Embryonic facial prominence (tissue), 1 donor: ENCODE measurements at regions not wholly inside any gene's neighbourhood (a gene's known extent, or its start where the extent isn't known, plus 50 kb on each side); places are given as distances from the start of the nearest gene placed in this dataset.
"Not testable (repeated sequence)": the region's sequence is repeated elsewhere in the genome, so short reads cannot be mapped to it uniquely, and the experiment has no call there.

Source experiments
- DNase-seq: peaks from one replicate; pipeline ENCODE4 v3.0.0-alpha.2; 2016; ENCODE audit errors: extremely low spot score

- no peak for DNase-seq
These were observed 96.2 kb upstream of the NAP1L1 start for GRCh38 chr12:76180401-76181277.

- DNase-seq: no peak
These were observed 94.0 kb upstream of the NAP1L1 start for GRCh38 chr12:76178452-76178851.

- no peak for DNase-seq
These were observed 93.3 kb upstream of the NAP1L1 start for GRCh38 chr12:76177821-76178220.

GRCh38 chr12:76176940-76177339 is 92.5 kb upstream of the NAP1L1 start:
- DNase-seq: no peak

GRCh38 chr12:76175946-76176345 is 91.5 kb upstream of the NAP1L1 start:
- DNase-seq: not testable (repeated sequence)

GRCh38 chr12:76173756-76174155 is 89.3 kb upstream of the NAP1L1 start:
- DNase-seq: no peak

- no peak for DNase-seq
These were observed 74.2 kb upstream of the NAP1L1 start for GRCh38 chr12:76158518-76159321.

- DNase-seq: no peak
These were observed 72.2 kb upstream of the NAP1L1 start for GRCh38 chr12:76156726-76157125.

GRCh38 chr12:76156314-76156713 is 71.8 kb upstream of the NAP1L1 start:
- DNase-seq: no peak

- no peak for DNase-seq
These were observed 70.7 kb upstream of the NAP1L1 start for GRCh38 chr12:76155157-76155670.

- no peak for DNase-seq
These were observed 69.1 kb upstream of the NAP1L1 start for GRCh38 chr12:76153616-76154015.

GRCh38 chr12:76152181-76152807 is 67.8 kb upstream of the NAP1L1 start:
- no peak for DNase-seq

GRCh38 chr12:76144245-76144549 is 59.7 kb upstream of the NAP1L1 start:
- peak; percentile 13 for DNase-seq

- no peak for DNase-seq
These were observed 59.1 kb upstream of the NAP1L1 start for GRCh38 chr12:76143343-76144244.

GRCh38 chr12:76142305-76142704 is 57.8 kb upstream of the NAP1L1 start:
- DNase-seq: no peak

GRCh38 chr12:76138656-76139055 is 54.2 kb upstream of the NAP1L1 start:
- DNase-seq: no peak

- no peak for DNase-seq
These were observed 53.1 kb upstream of the NAP1L1 start for GRCh38 chr12:76137606-76138005.

GRCh38 chr12:76135456-76135855 is 51.0 kb upstream of the NAP1L1 start:
- DNase-seq: no peak
